ENCODE measurements at regions not wholly inside any gene's neighbourhood (a gene's known extent, or its start where the extent isn't known, plus 50 kb on each side); places are given as distances from the start of the nearest gene placed in this dataset.

DNA sequence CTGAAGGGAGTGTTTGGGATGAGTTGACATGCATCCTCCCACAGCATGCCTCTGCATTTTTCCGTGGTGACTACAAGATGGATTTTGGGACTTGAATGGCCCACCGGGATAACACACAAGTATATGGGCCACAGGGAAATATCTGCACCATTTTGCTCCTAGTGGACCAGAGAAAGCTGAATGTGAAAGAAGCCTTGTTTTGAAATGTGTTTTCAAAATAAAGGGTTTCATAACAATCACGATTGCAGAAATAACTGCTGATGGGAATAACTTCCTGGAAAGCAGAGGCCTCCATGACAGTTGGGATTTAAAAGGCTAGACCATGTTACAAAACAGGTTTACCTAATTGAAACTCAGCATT is 77.5 kb upstream of the PRR23C start:
- TF ChIP-seq POLR2A (IDR thresholded peaks at IDR 0.05; ENCODE audit: low read depth, low read length): no peak
- TF ChIP-seq POLR2AphosphoS5 (IDR thresholded peaks at IDR 0.05; ENCODE audit: low read depth, low read length): no peak
- TF ChIP-seq TAF1 (IDR thresholded peaks at IDR 0.05; ENCODE audit: borderline replicate concordance, low read depth, low read length): no peak

Measured in GM12892 (cell line).